Sigmoid colon (tissue), 6 donors: ENCODE measurements at regions not wholly inside any gene's neighbourhood (a gene's known extent, or its start where the extent isn't known, plus 50 kb on each side); places are given as distances from the start of the nearest gene placed in this dataset.

ENCODE experiments used
- DNase-seq: peaks from one replicate; pipeline ENCODE4 v3.0.0-alpha.2; 2019
- H3K27ac ChIP-seq, 4 donors: fragments of 200-600 bp; sonication (generic); one replicate each; pipeline ENCODE4 v1.5.1; 2016 to 2019; ENCODE audit warnings: mild to moderate bottlenecking in 1 of 4
- H3K27me3 ChIP-seq, 3 donors: fragments of 200-600 bp; sonication (generic); one replicate each; pipeline ENCODE4 v1.5.1; 2019; ENCODE audit warnings: mild to moderate bottlenecking in 1 of 3
- H3K36me3 ChIP-seq, 4 donors: fragments of 200-600 bp; sonication (generic); one replicate each; pipeline ENCODE4 v1.5.1; 2016 to 2019
- H3K4me1 ChIP-seq, 4 donors: fragments of 200-600 bp; sonication (generic); one replicate each; pipeline ENCODE4 v1.5.1; 2017 to 2019
- H3K4me3 ChIP-seq, 4 donors: fragments of 200-600 bp; sonication (generic); one replicate each; pipeline ENCODE4 v1.5.1; 2017 to 2019; ENCODE audit warnings: mild to moderate bottlenecking in 2 of 4, moderate library complexity in 1 of 4
- H3K9me3 ChIP-seq, 4 donors: fragments of 200-600 bp in 3 of 4; sonication (generic) in 3 of 4; one replicate each; pipeline versions ENCODE4 v1.5.1 to v1.6.1; 2013 to 2019
- CTCF ChIP-seq, 4 experiments: fragments of 450-650 bp in 3 of 4; fragments of 200-600 bp in 1 of 4; IDR thresholded peaks; one replicate each; pipeline ENCODE4 v1.5.1; 2016 to 2019; ENCODE audit warnings: antibody characterized with exemption in 4 of 4, mild to moderate bottlenecking in 3 of 4, moderate library complexity in 2 of 4
- EP300 ChIP-seq, 4 donors: sonication (generic); formaldehyde crosslinking; IDR thresholded peaks; one replicate each; pipeline ENCODE4 v1.6.1; 2017; ENCODE audit warnings: antibody characterized with exemption in 4 of 4
- POLR2A ChIP-seq, 2 donors: fragments of 450-650 bp; IDR thresholded peaks; one replicate each; pipeline ENCODE4 v1.6.1; 2016; ENCODE audit warnings: antibody characterized with exemption in 2 of 2, mild to moderate bottlenecking in 2 of 2, moderate library complexity in 2 of 2
- POLR2AphosphoS5 ChIP-seq, 4 donors: sonication (generic); formaldehyde crosslinking; IDR thresholded peaks; one replicate each; pipeline ENCODE4 v1.6.1; 2017; ENCODE audit warnings: antibody characterized with exemption in 4 of 4
- WGBS, 2 donors: extraction: QIAGEN DNeasy Blood & Tissue Kit; methylation state at CpG; one replicate each; pipeline ENCODE4 v1.1.7; 2013; 5-methylcytosine and 5-hydroxymethylcytosine counted together
- intact Hi-C: fragments of 100-400 bp; cut with DNase I; formaldehyde crosslinking; loops from one replicate; pipeline ENCODE4 v1.15.1; 2023
- donor health status: healthy with polysubstance abuse.
- donor health status: healthy.

GRCh38 chr6:105800398-105800797 is 285.7 kb upstream of the PRDM1 start:
- Histone ChIP-seq H3K27ac (no peak overlapping the region), H3K4me3 (no peak overlapping the region), H3K4me1 (peaks cover 0 to 20% (median 14%) of the 10 kb centered on the region in 4 donors), H3K9me3 (no peaks in the 10 kb centered on the region), H3K27me3 (no peaks in the 10 kb centered on the region), H3K36me3 (no peaks in the 10 kb centered on the region)
- WGBS, 2 donors = 95 to 96% methylated on average over 2 of the region's 2 CpGs
- intact Hi-C loops = no loop called here
- no peak for DNase-seq
- no peak for TF ChIP-seq POLR2A (IDR thresholded peaks at IDR 0.05)
- TF ChIP-seq CTCF (IDR thresholded peaks at IDR 0.05) = no peak
- TF ChIP-seq POLR2AphosphoS5 (IDR thresholded peaks at IDR 0.05) = no peak
- TF ChIP-seq EP300 (IDR thresholded peaks at IDR 0.05) = no peak

- peak overlapping the region in 1 of 4 donors; percentile 30 for H3K27ac ChIP-seq
- TF ChIP-seq CTCF (IDR thresholded peaks at IDR 0.05) = no peak
- peak in 3 of 4 donors; percentile 14 to 32 (median 23) for TF ChIP-seq POLR2AphosphoS5 (IDR thresholded peaks at IDR 0.05)
- H3K9me3 ChIP-seq = no peaks in the 10 kb centered on the region
- no peaks in the 10 kb centered on the region for H3K36me3 ChIP-seq
- intact Hi-C loops = no loop called here
- no peak overlapping the region for H3K4me3 ChIP-seq
- WGBS, 2 donors = 53 to 76% methylated on average over 2 of the region's 2 CpGs
- peaks cover 0 to 20% (median 14%) of the 10 kb centered on the region in 4 donors for H3K4me1 ChIP-seq
- DNase-seq = peak; percentile 71
- no peaks in the 10 kb centered on the region for H3K27me3 ChIP-seq
These were observed 287.1 kb upstream of the PRDM1 start for GRCh38 chr6:105799056-105799455.

- intact Hi-C loops = no loop called here
- H3K9me3 ChIP-seq = no peaks in the 10 kb centered on the region
- peak in 1 of 4 donors; percentile 26 for TF ChIP-seq POLR2AphosphoS5 (IDR thresholded peaks at IDR 0.05)
- no peak for TF ChIP-seq EP300 (IDR thresholded peaks at IDR 0.05)
- peaks cover 0 to 20% (median 14%) of the 10 kb centered on the region in 4 donors for H3K4me1 ChIP-seq
- no peak overlapping the region for H3K4me3 ChIP-seq
- no peaks in the 10 kb centered on the region for H3K36me3 ChIP-seq
- DNase-seq = peak; percentile 72
- H3K27me3 ChIP-seq = no peaks in the 10 kb centered on the region
- peak overlapping the region in 2 of 4 donors; percentile 1 to 27 for H3K27ac ChIP-seq
- 68 to 73% methylated on average over 4 of the region's 4 CpGs for WGBS, 2 donors
These were observed 288.1 kb upstream of the PRDM1 start for GRCh38 chr6:105797983-105798453.

GRCh38 chr6:105797286-105797979 is 288.7 kb upstream of the PRDM1 start:
- Histone ChIP-seq H3K36me3 (no peaks in the 10 kb centered on the region), H3K4me3 (no peak overlapping the region), H3K27me3 (no peaks in the 10 kb centered on the region), H3K27ac (peak overlapping the region in 2 of 4 donors; percentile 1 to 27), H3K9me3 (no peaks in the 10 kb centered on the region), H3K4me1 (peaks cover 0 to 20% (median 14%) of the 10 kb centered on the region in 4 donors)
- TF ChIP-seq POLR2A (IDR thresholded peaks at IDR 0.05) (no peak), POLR2AphosphoS5 (IDR thresholded peaks at IDR 0.05) (no peak), EP300 (IDR thresholded peaks at IDR 0.05) (no peak), CTCF (IDR thresholded peaks at IDR 0.05) (no peak)
- intact Hi-C loops = no loop called here
- DNase-seq = no peak
- 57 to 83% methylated on average over 4 of the region's 4 CpGs for WGBS, 2 donors

- Histone ChIP-seq H3K9me3 (no peaks in the 10 kb centered on the region), H3K27me3 (no peaks in the 10 kb centered on the region), H3K36me3 (no peaks in the 10 kb centered on the region), H3K4me3 (no peak overlapping the region), H3K27ac (no peak overlapping the region), H3K4me1 (peaks cover 0 to 20% (median 14%) of the 10 kb centered on the region in 4 donors)
- TF ChIP-seq POLR2A (IDR thresholded peaks at IDR 0.05) = no peak
- no peak for TF ChIP-seq POLR2AphosphoS5 (IDR thresholded peaks at IDR 0.05)
- TF ChIP-seq EP300 (IDR thresholded peaks at IDR 0.05) = no peak
- no peak for TF ChIP-seq CTCF (IDR thresholded peaks at IDR 0.05)
- intact Hi-C loops = no loop called here
- no peak for DNase-seq
- WGBS, 2 donors = 70 to 81% methylated on average over 9 of the region's 9 CpGs
These were observed 290.1 kb upstream of the PRDM1 start for GRCh38 chr6:105795913-105796517.
